HG03039 (cell line): ENCODE measurements at regions not wholly inside any gene's neighbourhood (a gene's known extent, or its start where the extent isn't known, plus 50 kb on each side); places are given as distances from the start of the nearest gene placed in this dataset.

Source experiments
- ATAC-seq: cut with Tn5 transposase; IDR thresholded peaks from one replicate; pipeline ENCODE4 v1.9.1; 2021; ENCODE audit warnings: mild to moderate bottlenecking, moderate library complexity; ENCODE audit not compliant: unreplicated experiment

- ATAC-seq: no peak
These were observed 72.6 kb upstream of the ALDH1A3 start for GRCh38 chr15:100807028-100807427.

- ATAC-seq: no peak
These were observed 70.9 kb upstream of the ALDH1A3 start for GRCh38 chr15:100808691-100809090.

DNA sequence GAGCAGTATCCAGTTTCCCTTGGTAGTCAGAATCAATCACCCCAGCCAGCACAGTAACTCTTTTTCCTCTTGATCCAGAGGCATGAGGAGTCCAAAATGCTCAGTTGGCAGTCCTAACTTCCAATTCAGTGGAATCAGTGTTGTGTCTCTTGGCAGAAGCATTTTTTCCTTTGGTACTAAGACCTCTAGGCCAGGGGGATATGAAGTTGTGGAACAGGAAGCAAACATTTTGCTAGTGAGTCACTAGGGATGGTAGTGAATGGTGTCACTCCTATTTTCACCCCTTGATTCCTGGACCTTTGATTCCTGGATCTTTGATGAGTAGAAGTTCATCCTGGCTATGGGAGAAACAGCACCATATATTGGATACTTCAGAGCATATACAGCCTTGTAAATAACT is 70.5 kb upstream of the ALDH1A3 start:
- ATAC-seq: no peak

- no peak for ATAC-seq
These were observed 70.0 kb upstream of the ALDH1A3 start for GRCh38 chr15:100809587-100809986.

GRCh38 chr15:100810229-100810628 is 69.4 kb upstream of the ALDH1A3 start:
- ATAC-seq: no peak

DNA sequence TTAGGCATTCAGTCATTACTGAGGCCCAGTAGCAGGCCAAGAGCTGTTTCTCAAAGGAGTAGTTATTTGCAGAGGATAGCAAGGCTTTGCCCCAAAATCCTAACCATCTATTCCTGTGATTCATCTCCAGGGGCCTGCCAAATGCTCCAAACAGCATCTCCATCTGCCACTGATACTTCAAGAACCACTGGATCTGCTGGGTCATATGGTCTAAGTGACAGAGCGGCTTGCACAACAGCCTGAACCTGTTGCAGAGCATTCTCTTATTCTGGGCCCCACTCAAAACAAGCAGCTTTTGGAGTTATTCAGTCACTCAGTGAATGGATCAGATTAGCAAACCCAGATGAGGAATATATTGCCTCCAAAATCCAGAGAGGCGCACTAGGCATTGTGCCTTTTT is 68.8 kb upstream of the ALDH1A3 start:
- no peak for ATAC-seq

DNA sequence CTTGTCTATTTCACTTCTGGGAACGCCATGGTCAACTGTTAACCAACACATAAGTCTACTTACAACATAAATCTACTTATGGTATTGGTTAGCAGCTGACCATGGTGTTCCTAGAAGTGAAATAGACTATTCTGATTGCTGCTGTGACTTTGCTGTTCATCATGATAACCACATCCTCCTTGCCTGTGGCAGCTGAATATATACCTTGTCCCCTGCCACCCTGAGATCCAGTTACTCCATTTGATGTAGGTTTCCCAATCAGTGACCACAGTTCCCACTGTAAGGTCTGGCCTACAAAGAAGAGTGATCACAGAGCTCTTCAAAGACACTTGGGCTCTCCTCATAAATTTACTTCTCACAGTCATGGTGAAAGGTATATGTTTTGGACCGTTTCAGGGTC is 66.8 kb upstream of the ALDH1A3 start:
- no peak for ATAC-seq

DNA sequence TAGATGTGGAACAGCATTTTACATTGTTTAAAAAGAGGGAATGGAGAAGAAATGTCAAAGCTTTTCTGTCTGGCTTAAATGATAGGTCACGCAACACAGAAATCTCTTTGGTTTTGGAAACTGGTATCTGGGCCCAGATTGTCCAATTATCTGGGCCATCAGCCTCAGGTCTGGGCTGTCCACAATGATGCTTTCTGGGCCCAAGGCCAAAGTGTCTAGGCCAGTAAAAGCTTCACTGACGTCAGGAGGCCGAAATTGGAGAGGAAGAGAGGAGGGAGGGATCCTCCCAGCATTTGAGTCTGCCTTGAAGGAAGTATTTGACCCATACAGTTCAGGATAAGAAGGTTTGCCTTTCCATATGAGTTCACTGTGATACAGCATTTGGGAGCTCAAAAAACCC is 60.7 kb upstream of the ALDH1A3 start:
- ATAC-seq: no peak

DNA sequence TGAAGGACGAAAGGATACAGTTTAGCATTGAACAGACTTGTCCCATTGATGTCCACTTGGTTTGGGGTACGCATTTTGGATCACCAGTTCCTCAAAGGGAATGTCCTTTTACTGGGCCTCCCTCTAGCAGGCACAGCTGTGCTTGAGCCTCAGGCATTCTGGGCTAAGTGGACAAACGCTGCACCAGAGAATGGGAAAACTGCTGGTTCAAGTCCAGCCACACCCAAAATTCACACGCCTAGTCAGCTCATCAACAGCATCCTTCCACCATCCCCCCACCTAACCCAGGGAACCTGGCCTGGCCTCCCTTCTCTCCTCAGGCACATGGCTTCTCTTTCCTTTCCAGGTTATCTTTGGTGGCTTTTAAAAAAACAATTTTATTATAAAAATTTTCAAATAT is 59.1 kb upstream of the ALDH1A3 start:
- ATAC-seq: no peak

- ATAC-seq: no peak
These were observed 58.3 kb upstream of the ALDH1A3 start for GRCh38 chr15:100821327-100821726.

DNA sequence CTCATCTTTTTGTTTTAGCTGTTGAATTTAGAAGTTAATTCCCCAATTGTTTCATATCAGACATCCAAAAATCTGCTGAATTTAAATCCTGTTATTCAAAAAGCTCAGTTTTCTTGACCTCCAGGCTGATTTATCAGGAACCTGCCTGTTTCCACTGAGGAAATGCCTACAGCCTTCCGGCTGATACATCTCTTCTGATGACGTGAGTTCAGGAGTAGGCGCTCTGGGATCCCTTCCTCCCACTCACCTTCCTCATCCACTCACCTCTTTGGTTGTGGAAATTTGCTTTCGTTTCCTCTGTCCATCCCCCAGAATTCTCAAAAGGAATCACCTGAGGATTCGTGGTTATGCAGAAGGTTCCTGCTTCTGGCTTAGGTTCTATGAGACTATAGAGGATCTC is 55.4 kb upstream of the ALDH1A3 start:
- no peak for ATAC-seq

DNA sequence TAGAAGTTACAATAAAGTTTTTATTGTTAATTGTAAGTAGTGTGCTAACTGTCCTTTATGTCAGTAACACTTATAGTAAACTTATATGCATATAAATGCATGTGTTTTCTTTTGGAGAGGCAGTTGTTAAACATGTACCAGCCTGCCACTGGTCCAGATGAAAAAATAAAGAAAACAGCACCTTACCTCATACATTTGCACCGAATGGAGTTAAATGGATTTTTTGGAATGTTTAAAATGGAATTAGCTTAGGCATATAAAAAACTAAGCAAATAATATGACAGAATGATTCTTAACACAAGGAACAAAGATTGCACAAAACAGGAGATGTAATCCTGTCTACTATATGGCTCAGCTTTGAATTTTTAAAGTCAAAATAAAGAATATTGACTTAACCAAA is 50.2 kb upstream of the ALDH1A3 start:
- ATAC-seq: no peak
